ENCODE measurements at regions not wholly inside any gene's neighbourhood (a gene's known extent, or its start where the extent isn't known, plus 50 kb on each side); places are given as distances from the start of the nearest gene placed in this dataset.

GRCh38 chr5:159671886-159672285, 244.4 kb upstream of the ADRA1B start:
- no peak for FAIRE-seq
- BruUV-seq (replicated peaks): no TSS peak
- H3K27me3 ChIP-seq (ENCODE audit: control insufficient read depth in 2 of 2, insufficient read depth in 2 of 2, low read length in 2 of 2): no peaks in the 10 kb centered on the region

DNA sequence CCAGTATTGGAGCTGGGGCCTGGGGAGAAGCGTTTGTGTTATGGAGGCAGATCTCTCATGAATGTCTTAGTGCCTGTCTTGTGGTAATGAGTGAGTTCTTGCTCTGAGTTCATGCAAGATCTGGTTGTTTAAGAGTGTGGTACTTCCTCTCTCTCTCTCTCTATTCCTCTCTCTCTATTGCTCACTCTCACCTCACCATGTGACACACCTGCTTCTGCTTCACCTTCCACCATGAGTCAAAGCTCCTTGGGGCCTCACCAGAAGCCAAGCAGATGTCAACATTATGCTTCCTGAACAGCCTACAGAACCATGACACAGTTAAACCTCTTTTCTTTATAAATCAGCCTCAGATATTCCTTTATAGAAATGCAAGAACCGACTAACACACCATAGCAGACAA, 242.7 kb upstream of the ADRA1B start:
- no peaks in the 10 kb centered on the region for H4K20me1 ChIP-seq (replicated peaks; ENCODE audit: control insufficient read depth, extremely low read depth, insufficient read depth, low read length)
- intact Hi-C loops (cut with micrococcal nuclease) (no loop called here), dilution Hi-C loops (cut with MboI; ENCODE audit: extremely low pct_ligation_motif_present, low sequenced_read_pairs) (no loop called here)
- no peak overlapping the region for H3K4me2 ChIP-seq (ENCODE audit: insufficient read depth, low read length)
- H3K27me3 ChIP-seq (ENCODE audit: control insufficient read depth in 2 of 2, insufficient read depth in 2 of 2, low read length in 2 of 2): no peaks in the 10 kb centered on the region
- no TSS peak for BruUV-seq (replicated peaks)
- CTCF ChIA-PET: no interaction called here
- no peak overlapping the region for H3K4me3 ChIP-seq (replicated peaks in 1 of 3; ENCODE audit: insufficient read depth in 1 of 3, low read depth in 1 of 3, low read length in 3 of 3)
- no peak overlapping the region for H3K9ac ChIP-seq (replicated peaks; ENCODE audit: extremely low read depth, insufficient read depth, low read length)
- H3K79me2 ChIP-seq (ENCODE audit: control insufficient read depth, insufficient read depth, low read length): no peaks in the 10 kb centered on the region
- no peaks in the 10 kb centered on the region for H3K9me3 ChIP-seq (replicated peaks; ENCODE audit: control insufficient read depth, insufficient read depth, low read length)
- POLR2A ChIA-PET: no interaction called here
- H2AFZ ChIP-seq (ENCODE audit: low read depth, low read length): no peak overlapping the region
- H3K4me1 ChIP-seq (ENCODE audit: control insufficient read depth, extremely low read depth, insufficient read depth, low read length): no peaks in the 10 kb centered on the region
- DNase-seq (ENCODE audit: low read depth, low spot score) (no peak), FAIRE-seq (no peak)
- H3K27ac ChIP-seq (ENCODE audit: insufficient read depth, low read depth, low read length): no peak overlapping the region
- H3K36me3 ChIP-seq (ENCODE audit: control insufficient read depth in 2 of 2, extremely low read depth in 1 of 2, insufficient read depth in 2 of 2, low read length in 2 of 2): no peaks in the 10 kb centered on the region
- no peak for TF ChIP-seq GATA2 (IDR thresholded peaks at IDR 0.05; ENCODE audit: insufficient read depth, insufficient read length, low read depth, low read length)
- no peak for TF ChIP-seq CTCF (IDR thresholded peaks at IDR 0.05; ENCODE audit: extremely low read depth in 1 of 2, insufficient read depth in 1 of 2, low read depth in 1 of 2, low read length in 2 of 2)
- no peak for TF ChIP-seq JUN (IDR thresholded peaks at IDR 0.05; ENCODE audit: borderline replicate concordance, insufficient read depth, insufficient read length, low read depth)
- no peak for TF ChIP-seq POLR2AphosphoS5 (IDR thresholded peaks at IDR 0.05; ENCODE audit: insufficient read depth, low read depth, low read length)
- no peak for TF ChIP-seq MYC (IDR thresholded peaks at IDR 0.05; ENCODE audit: low read depth, low read length)
- no peak for TF ChIP-seq POLR2A (IDR thresholded peaks at IDR 0.05; ENCODE audit: low read depth, low read length)
- TF ChIP-seq, protein P1, sequence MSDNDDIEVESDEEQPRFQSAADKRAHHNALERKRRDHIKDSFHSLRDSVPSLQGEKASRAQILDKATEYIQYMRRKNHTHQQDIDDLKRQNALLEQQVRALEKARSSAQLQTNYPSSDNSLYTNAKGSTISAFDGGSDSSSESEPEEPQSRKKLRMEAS (IDR thresholded peaks at IDR 0.05; ENCODE audit: insufficient read depth, insufficient read length): no peak
- no peak for TF ChIP-seq FOS (IDR thresholded peaks at IDR 0.05; ENCODE audit: borderline replicate concordance, insufficient read depth, low read length)
- TF ChIP-seq EZH2 (IDR thresholded peaks at IDR 0.05; ENCODE audit: borderline replicate concordance, low read depth, low read length, severe bottlenecking): no peak
- H3K9me1 ChIP-seq (replicated peaks; ENCODE audit: control insufficient read depth, extremely low read depth, insufficient read depth, low read length): no peaks in the 10 kb centered on the region

More at GRCh38 chr5:159671886-159672285, 244.4 kb upstream of the ADRA1B start:
- Histone ChIP-seq H3K27ac (ENCODE audit: insufficient read depth, low read depth, low read length) (no peak overlapping the region), H3K9me1 (replicated peaks; ENCODE audit: control insufficient read depth, extremely low read depth, insufficient read depth, low read length) (no peaks in the 10 kb centered on the region), H3K4me3 (replicated peaks in 1 of 3; ENCODE audit: insufficient read depth in 1 of 3, low read depth in 1 of 3, low read length in 3 of 3) (no peak overlapping the region), H3K36me3 (ENCODE audit: control insufficient read depth in 2 of 2, extremely low read depth in 1 of 2, insufficient read depth in 2 of 2, low read length in 2 of 2) (no peaks in the 10 kb centered on the region), H3K4me1 (ENCODE audit: control insufficient read depth, extremely low read depth, insufficient read depth, low read length) (no peaks in the 10 kb centered on the region), H3K79me2 (ENCODE audit: control insufficient read depth, insufficient read depth, low read length) (no peaks in the 10 kb centered on the region), H4K20me1 (replicated peaks; ENCODE audit: control insufficient read depth, extremely low read depth, insufficient read depth, low read length) (no peaks in the 10 kb centered on the region), H3K9me3 (replicated peaks; ENCODE audit: control insufficient read depth, insufficient read depth, low read length) (no peaks in the 10 kb centered on the region), H2AFZ (ENCODE audit: low read depth, low read length) (no peak overlapping the region), H3K9ac (replicated peaks; ENCODE audit: extremely low read depth, insufficient read depth, low read length) (no peak overlapping the region), H3K4me2 (ENCODE audit: insufficient read depth, low read length) (no peak overlapping the region)
- POLR2A ChIA-PET: no interaction called here
- dilution Hi-C loops (cut with MboI; ENCODE audit: extremely low pct_ligation_motif_present, low sequenced_read_pairs): no loop called here
- TF ChIP-seq EZH2 (IDR thresholded peaks at IDR 0.05; ENCODE audit: borderline replicate concordance, low read depth, low read length, severe bottlenecking): no peak
- CTCF ChIA-PET: no interaction called here
- intact Hi-C loops (cut with micrococcal nuclease): no loop called here
- no peak for DNase-seq (ENCODE audit: low read depth, low spot score)
